Stimulated activated CD4-positive, alpha-beta T cell treated with anti-CD3 and anti-CD28 coated beads, TNF-alpha, amount 100 ng/mL, for 24 hours (primary cell): ENCODE measurements at regions not wholly inside any gene's neighbourhood (a gene's known extent, or its start where the extent isn't known, plus 50 kb on each side); places are given as distances from the start of the nearest gene placed in this dataset.
"Not testable (repeated sequence)": the region's sequence is repeated elsewhere in the genome, so short reads cannot be mapped to it uniquely, and the experiment has no call there.

Experiments used
- DNase-seq, 3 experiments: peaks; one replicate each; pipeline ENCODE4 v3.0.0-alpha.2; 2020; ENCODE audit warnings: low read depth in 3 of 3

DNA sequence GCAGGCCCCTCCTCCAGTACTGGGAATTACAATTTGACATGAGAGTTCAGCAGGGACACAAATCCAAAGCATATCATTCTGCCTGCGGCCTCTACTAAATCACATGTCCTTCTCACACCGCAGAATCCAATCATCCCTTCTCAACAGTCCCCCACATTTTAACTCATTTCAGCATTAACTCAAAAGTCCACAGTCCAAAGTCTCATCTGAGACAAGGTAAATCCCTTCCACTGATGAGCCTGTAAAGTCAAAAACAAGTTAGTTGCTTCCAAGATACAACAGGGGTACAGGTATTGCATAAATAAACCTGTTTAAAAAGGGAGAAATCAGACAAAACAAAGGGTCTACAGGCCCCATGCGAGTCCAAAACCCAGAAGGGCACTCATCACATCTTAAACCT is 64.0 kb downstream of the EBNA1BP2 start:
- no peak for DNase-seq

DNA sequence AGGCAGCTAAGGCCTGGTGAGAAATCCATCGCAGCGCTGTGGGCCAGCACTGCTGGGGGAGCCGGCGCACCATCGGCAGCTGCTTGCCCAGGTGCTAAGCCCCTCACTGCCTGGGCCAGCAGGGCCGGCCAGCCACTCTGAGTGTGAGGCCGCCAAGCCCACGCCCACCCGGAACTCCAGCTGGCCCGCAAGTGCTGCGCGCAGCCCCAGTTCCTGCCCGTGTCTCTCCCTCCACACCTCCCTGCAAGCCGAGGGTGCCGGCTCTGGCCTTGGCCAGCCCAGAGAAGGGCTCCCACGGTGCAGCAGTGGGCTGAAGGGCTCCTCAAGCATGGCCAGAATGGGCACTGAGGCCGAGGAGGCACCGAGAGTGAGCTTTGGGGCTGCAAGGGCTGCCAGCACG is 64.4 kb downstream of the EBNA1BP2 start:
- DNase-seq, result no peak

DNA sequence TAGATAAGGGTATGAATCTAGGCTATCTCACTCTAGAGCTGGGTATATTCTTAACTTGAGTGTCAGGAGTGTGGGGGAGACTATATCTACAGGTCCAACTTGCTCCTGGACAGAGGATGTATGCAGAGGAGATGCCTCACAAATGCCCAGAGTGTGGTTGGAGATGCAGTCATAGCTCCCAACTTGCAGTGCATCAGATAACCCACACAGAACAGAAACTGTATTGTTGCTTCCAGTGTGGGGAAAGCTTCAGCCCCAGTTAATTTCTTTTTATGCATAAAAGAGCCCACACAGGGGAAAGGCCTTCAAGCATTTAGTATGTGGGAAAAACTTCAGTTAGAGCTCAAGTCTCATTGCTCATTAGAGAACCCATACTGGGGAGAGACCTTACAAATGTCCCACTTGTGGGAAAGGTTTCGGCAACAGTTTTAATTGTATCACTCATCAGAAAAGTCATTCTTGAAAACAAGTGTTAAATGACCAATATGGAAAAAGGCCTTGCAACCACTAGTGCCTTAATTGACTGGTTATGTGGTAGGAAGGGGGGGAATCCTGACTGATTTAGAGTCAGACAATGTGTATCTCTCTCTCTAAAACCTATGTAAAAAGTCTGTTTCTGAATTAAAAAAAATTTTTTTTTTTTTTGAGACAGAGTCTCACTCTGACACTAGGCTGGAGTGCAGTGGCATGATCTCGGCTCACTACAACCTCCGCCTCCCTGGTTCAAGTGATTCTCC is 67.9 kb downstream of the EBNA1BP2 start:
- no peak for DNase-seq

DNA sequence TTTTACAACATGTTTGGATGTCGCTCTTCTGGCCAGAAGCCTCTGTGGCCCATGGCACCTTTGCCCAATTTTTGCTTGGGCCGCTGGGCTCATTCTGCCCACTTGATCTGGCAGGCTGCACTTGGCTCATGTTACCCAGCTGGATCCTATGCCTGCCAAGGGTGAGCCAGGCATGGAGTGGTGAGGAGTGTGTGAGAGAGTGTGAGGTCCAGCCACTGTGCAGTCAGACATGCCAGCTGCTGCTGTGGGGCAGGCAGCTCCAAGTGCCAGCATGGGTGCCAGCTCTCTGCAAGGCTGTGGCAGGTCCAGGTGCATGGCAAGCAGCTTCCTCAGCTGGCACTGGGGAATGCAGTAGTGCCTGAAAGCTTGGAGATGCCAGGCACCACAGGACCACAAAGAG is 71.0 kb downstream of the EBNA1BP2 start:
- no peak for DNase-seq

DNA sequence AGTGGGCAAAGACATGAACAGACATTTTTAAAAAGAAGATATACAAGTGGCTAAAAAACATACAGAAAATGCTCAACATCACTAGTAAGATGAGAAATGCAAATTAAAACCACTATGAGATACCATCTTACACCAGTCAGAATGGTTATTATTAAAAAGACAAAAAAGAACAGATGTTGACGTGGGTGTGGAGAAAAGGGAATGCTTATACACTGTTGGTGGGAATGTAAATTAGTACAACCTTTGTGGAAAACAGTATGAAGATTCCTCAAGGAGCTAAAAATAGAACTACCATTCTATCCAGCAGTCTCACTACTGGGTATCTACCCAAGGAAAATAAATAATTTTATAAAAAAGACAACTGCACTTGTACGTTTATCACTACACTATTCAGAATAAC is 73.9 kb downstream of the EBNA1BP2 start:
- no peak for DNase-seq

DNA sequence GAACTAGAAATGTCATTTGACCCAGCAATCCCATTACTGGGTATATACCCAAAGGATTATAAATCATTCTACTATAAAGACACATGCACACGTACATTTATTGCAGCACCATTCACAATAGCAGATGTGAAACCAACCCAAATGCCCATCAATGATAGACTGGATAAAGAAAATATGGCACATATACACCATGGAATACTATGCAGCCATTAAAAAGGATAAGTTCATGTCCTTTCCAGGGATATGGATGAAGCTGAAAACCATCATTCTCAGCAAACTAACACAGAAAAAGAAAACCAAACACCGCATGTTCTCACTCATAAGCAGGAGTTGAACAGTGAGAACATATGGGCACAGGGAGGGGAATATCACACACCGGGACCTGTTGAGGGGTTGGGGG is 75.6 kb downstream of the EBNA1BP2 start:
- not testable (repeated sequence) for DNase-seq

DNA sequence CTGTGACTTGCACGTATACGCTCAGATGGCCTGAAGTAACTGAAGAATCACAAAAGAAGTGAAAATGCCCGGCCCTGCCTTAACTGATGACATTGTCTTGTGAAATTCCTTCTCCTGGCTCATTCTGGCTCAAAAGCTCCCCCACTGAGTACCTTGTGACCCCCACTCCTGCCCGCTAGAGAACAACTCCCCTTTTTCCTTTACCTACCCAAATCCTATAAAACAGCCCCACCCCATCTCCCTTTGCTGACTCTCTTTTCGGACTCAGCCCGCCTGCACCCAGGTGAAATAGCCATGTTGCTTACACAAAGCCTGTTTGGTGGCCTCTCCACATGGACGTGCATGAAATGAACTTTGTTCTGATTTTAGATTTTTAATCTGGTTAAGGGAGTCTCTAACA is 81.3 kb downstream of the EBNA1BP2 start:
- DNase-seq, result not testable (repeated sequence)

DNA sequence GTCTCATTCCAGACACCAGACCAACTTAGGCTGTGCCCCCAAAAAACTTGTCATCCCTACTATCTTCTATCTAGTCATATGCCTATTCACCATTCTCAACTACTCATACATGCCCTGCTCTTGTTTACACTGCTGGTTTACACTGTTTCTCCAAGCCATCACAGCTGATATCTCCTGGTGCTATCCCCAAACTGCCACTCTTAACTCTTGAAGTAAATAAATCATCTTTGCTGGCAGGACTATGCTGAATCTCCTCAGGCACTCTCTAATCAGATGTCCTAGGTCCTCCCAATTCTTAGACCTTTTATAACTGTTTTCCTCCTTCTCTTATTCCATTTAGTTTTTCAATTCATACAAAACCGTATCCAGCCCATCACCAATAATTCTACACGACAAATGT is 81.9 kb downstream of the EBNA1BP2 start:
- DNase-seq, result not testable (repeated sequence)

DNA sequence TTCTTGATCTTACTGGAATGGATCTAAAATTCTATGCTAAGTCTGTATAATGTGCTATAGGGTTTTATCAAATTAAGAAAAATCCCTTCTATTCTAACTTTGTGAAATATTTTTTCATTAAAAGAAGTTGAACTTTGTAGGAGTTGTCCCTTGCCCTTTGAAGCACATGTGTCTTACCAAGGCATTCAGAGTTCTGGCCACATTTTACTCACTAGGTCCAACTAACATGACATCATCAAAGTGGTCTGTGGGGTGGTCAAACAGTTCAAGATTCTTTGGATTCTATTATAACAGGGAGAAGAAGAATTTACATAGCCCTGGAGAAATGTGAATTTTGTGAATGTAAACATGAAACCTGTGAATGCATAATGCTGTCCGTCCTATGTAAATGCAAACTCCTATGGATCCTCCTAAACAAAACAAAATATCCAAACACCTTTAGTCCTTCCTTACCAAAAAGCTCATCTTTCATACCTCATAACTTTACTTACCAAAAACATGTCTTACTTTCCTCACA is 88.7 kb downstream of the EBNA1BP2 start:
- DNase-seq, result no peak

DNA sequence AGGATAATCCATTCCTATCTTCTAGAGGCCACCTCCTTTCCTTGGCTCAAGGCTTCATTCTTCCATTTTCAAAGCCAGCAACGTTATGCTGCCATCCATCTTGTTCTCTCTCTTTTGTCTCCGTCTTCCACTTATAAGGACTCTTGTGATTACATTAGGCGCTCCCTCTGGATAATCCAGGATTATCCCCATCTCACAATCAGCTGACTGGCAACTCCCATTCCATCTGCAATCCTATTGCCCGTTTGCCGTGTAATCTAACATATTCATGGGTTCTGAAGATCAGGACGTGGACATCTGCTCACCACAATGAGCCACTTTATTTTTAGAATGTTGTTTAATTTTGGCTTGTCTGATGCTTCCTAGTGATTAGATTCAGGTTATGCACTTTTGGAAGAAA is 89.3 kb downstream of the EBNA1BP2 start:
- no peak for DNase-seq

DNA sequence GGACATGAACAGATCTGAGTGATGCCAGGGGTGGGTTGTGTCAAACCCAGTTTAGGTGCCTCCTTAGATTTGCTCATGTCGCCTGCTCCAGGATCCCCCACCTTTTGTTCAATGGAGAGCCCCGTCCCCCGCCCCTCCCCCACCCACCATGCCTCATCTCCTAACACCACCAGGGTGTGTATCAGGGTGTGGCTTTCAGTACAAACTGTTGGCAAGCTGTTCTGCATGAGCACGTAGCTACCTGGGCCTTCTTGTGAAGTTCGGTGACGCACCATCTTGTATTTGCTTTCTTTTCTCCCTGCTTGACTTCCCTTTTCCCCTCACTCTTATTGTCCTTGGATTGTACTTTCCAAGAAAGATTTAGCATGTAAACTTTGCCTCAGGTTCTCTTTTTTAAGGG is 94.8 kb downstream of the EBNA1BP2 start:
- DNase-seq, result no peak

DNA sequence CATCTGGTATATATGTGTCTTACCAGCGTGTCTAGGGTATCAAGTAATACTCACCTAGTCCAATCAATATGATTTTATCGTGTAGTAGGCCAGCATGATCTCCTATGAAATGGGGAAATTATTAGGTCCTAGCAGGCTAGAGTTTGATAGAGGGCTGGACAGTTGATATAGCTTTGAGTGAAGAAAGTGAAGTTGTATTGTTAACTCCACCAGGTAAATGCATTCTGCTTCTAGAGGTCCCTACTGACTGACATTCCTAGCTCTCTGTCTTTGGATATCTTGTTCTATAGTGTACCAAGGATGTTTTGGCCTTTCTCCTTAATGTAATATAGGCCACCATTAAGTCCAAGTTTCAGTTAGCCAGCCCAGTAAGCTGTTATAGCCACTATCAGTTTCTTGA is 97.4 kb downstream of the EBNA1BP2 start:
- DNase-seq, result no peak

DNA sequence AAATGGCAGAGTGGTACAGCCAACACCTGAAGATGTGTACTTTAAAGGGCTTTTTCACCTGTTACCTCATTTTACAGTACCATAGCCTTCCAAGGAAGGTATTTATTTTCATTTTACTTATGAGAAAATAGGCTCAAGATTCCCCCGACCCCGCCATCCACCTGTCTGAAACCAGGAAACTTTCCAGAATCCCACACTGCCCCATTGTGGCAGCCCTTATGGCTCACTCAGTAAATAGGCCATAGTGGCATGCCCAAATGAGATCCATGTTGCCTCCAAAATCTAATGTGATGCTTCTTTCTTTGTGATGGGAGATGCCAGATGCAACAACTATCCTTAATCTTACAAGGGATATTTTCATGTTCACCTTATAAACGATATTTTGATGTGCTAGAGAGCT is 97.8 kb downstream of the EBNA1BP2 start:
- no peak for DNase-seq

DNA sequence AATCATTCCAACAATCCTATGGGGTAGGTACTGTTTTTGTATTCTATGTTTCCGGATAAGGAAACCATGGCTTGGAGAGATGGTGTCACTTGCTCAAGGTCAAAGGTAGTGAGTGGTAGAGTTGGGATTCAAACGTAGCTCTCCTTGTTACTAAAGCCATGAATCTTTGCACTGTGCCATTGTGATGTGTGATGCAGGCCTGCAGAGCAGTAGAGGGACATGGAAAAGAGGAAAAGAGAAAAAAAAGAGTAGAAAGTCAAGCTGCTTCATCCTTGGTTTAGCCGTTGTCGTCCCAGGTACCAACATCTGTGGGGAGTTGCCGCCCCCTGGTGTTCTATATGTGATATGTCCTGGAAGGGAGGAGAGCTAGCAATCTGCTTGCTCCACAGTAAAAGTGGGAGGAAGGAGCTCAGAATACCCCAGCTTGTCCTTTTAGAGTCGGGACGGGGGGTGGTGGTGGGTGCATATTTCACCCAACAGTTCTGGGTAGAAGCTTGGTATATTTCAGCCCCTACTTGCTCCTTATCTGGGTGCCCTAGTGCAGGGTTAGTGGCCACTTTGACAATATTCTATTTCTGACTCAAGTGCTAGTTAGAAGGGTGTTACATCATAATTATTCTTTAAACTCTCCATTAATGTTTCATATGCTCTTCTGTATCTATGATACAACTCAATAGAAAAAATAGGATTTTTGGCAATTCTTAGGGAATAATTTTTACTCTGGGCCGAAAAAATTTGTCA is 98.4 kb downstream of the EBNA1BP2 start:
- peak; percentile 49 to 62 (median 58) for DNase-seq

DNA sequence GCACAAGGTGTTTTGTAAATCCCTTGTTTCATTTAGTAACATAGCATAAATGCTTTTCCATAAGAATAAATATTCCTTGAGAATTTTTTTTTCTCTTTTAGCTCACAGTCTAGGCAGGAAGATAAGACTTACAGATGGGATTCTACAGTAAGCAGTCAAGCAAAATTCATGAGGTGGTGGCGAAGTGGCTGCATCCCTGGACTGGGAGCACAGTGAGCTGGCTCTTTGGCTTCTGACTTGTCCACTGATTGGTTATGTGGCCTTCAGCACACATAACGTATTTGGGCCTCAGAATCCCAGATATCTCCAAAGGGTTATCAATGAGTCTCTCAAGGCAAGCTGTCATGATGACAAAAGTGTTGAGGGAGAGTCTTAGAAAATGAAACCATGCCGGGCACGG is 99.8 kb downstream of the EBNA1BP2 start:
- DNase-seq, result no peak

DNA sequence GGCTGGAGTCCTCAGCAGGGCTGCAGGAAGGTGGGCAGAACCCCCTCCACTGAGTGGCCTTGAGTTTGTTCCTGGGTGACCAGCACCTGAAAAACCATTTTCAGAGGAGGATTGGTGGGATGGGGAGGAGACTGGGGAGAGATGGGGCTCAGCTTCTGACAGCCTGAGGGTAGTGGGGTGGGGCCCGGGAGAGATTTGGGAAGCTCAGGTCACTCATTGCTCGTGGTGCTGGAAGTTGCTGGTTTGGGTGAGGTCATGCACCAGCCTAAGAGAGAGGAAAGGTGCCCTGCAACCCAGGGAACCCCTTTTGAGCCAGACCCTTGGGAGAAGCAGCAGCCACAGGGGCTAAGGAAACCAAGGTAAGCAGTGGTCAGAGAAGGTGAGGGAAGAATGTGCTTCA is 100.8 kb downstream of the EBNA1BP2 start:
- DNase-seq, result no peak

DNA sequence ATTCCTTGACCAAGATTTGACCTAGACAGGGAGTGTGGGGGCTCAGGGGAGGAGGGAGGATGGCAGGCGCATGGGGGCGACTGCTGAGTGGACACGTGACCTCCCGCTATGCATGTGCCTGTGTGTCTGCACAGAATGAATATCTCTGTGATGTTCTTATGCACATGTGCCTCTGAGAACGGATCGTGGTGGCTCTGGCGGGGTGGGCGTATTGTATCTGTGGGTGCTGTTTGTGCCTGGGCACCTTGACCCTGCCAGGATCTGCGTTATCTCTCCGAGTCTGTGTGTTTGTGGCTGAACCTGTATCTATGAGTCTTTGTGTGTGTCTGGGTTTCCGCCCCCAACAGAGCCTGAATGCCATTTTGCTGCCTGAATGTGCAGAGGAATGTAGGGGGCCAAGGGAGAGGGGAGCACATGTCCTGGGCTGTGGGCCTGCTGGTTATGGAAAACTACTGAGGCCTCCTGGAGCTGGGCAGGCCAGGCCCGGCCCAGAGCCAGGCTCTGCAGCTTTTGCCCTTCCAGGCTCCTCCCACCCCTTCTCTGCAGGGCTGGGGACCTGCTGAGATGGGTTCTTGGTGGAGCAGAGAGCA is 102.5 kb downstream of the EBNA1BP2 start:
- DNase-seq, result no peak

DNA sequence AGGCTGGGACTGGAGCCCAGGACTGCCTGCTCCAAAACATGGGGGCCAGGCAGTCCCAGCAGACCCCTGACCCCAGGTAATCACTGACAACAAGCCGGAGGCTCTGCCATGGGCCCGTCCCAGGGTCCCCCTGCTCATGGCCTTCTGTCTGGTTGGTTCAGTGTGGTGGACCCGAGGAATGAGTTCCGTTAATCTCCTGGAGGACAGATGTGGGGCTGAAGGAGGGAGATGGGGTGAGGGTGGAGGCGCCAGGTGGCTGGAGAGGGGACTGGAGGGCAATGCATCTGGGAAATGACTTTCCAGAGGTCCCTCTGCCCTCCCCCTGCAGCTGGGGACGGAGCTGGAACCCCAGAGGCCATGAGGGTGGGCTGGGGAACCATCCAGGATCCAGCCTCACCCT is 103.2 kb downstream of the EBNA1BP2 start:
- DNase-seq, result no peak

DNA sequence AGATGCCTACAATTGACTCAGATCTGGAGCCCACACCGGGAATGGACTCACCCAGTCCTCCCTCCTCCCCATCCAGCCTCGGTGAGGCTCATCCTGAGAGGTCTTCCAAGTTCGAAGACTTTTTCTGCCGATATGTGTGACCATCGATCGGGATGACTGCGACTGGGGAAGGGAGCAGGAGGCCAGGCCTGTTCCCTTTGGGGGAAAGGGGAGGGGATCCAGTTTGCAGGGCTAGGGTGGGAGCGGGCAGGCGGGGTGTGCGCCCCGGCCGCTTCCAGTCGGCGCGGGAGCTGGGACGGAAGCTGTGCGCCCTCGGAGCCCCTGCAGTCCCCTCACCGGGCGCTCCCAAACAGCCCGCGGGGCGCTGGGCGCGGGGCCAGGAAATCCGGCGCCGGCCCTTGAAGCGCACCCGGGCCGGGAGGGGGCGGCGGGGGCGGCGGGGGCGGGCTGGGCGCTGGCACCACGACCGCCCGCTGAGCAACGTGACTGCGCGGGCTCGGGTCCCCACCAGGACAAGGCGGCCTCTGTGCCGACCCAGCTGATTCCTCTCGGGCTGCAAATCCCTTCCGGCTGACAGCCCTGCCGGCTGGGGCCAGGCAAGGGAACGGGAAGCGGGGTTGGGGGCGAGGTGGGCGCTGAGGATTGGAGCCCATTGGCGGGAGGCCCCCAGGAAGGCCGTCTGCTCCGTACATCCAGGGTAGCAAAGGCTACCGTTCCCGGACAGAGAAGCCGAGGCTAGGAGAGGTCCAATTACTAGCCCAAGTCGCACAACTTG is 103.9 kb downstream of the EBNA1BP2 start:
- no peak for DNase-seq

DNA sequence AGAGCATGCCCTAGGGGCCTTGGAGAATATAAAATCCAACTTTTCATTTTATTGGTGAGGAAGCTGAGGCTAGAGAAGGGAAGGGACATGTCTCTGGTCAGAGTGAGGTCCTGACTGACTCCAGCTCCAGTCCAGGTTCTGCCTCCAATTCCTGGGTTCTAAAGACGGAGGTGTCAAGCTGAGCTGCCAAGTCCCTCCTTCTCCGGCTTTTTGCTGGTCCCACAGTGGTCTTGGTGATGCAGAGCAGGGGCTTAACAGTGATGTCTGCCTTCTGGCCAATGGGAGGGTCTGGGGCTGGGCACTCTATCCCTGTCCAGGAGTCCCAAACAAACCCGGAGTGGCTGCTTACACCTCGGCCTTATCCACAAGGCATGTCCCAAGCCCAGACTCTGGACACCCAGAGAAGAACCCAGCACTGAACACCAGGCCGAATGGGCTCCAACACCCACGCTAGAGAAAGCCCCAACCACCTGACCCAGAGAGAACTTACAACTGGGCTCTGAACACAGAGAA is 104.8 kb downstream of the EBNA1BP2 start:
- no peak for DNase-seq

DNA sequence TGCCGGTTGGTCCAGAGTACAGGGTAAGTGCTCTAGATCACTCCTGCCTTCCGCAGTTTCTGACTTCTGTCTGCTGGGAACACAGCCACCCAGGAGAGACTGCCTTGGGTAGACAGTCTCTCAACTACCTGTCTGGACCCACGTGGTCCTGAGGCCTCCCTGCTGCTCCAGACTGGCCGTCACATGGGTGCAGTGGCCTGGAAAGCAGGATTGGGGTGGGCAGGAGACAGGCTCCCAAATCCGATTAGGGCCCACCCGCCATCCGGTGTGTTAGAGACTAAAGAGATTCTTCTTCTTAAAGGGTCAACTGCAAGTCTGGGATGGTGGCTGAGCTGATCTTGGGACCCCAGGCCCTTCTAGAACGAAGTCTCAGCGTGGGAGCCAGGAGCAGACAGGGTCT is 105.5 kb downstream of the EBNA1BP2 start:
- no peak for DNase-seq
